ENCODE measurements at regions not wholly inside any gene's neighbourhood (a gene's known extent, or its start where the extent isn't known, plus 50 kb on each side); places are given as distances from the start of the nearest gene placed in this dataset.

DNA sequence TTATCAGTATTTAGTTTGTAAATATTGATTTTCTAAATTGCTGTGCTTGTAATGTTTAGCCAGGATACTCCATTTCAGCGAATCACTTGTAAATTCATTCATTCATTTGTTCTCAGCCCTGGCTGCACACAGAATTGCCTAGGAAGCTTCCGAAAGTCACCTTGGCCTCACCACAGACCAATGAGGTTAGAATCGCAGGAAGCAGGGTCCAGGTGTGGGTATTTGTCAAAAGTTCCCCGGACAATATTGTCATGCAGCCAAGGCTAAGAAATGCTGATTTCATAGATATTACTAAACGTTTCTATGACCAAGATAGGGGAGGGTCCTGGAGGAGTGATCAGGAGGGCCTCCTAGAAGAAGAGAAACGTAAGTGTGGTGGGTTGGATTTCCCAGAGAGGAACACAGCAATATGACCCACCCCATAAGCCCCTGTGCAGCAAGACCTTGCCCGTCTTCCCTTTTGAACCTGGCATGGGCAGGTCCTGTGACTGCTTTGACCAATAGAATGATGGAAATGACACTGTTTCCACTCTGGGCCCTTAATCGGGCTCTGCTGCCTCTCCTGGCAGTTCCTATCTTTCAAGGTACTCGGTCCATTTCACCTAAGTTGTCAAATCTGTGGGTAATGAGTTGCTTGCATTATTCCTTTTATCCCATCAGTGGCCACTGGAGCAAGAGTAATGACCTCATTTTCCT lies 238.7 kb downstream of the FOXL1 start:
- H3K27ac ChIP-seq, result no peak overlapping the region
- H3K79me2 ChIP-seq, result no peaks in the 10 kb centered on the region
- no peak overlapping the region for H3K9ac ChIP-seq
- H3K4me3 ChIP-seq (ENCODE audit: low read depth, low read length), result no peak overlapping the region
- no peaks in the 10 kb centered on the region for H3K9me3 ChIP-seq (ENCODE audit: control insufficient read depth, low read length)
- H3K36me3 ChIP-seq (ENCODE audit: control insufficient read depth, insufficient read depth, low read length), result no peaks in the 10 kb centered on the region
- H3K4me2 ChIP-seq (ENCODE audit: low read length), result no peak overlapping the region
- H2AFZ ChIP-seq, result no peak overlapping the region
- H3K27me3 ChIP-seq (ENCODE audit: control insufficient read depth, insufficient read depth, low read length), result no peaks in the 10 kb centered on the region
- no peaks in the 10 kb centered on the region for H3K4me1 ChIP-seq
- no peak for TF ChIP-seq CTCF (IDR thresholded peaks at IDR 0.05)

- no peak for TF ChIP-seq CTCF (IDR thresholded peaks at IDR 0.05)
- Histone ChIP-seq H3K4me2 (ENCODE audit: low read length) (no peak overlapping the region), H3K36me3 (ENCODE audit: control insufficient read depth, insufficient read depth, low read length) (no peaks in the 10 kb centered on the region), H3K9ac (no peak overlapping the region), H3K27me3 (ENCODE audit: control insufficient read depth, insufficient read depth, low read length) (no peaks in the 10 kb centered on the region), H3K27ac (no peak overlapping the region), H3K4me3 (ENCODE audit: low read depth, low read length) (no peak overlapping the region), H2AFZ (no peak overlapping the region), H3K79me2 (no peaks in the 10 kb centered on the region), H3K4me1 (no peaks in the 10 kb centered on the region), H3K9me3 (ENCODE audit: control insufficient read depth, low read length) (no peaks in the 10 kb centered on the region)
These were observed 240.6 kb downstream of the FOXL1 start for GRCh38 chr16:86818671-86819532.

DNA sequence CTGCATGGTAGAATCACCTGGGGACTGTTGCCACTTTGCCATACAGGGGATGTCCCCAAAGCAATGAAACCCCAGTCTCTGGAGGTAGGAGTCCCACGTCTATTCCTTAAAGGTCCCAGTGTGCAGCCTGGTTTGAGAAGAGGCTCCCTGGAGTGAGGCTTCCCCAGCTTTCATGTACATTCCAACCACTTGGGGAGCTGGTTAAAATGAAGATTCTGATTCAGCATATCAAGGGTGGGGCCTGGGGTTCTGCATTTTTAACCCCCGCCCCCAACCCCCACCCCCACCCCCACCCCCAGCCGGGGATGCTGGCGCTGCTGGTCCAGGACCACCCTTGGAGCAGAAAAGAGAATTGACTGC lies 241.2 kb downstream of the FOXL1 start:
- Histone ChIP-seq H3K4me3 (ENCODE audit: low read depth, low read length) (no peak overlapping the region), H3K9me3 (ENCODE audit: control insufficient read depth, low read length) (no peaks in the 10 kb centered on the region), H3K27me3 (ENCODE audit: control insufficient read depth, insufficient read depth, low read length) (no peaks in the 10 kb centered on the region), H3K9ac (no peak overlapping the region), H3K4me2 (ENCODE audit: low read length) (no peak overlapping the region), H3K4me1 (no peaks in the 10 kb centered on the region), H3K79me2 (no peaks in the 10 kb centered on the region), H3K36me3 (ENCODE audit: control insufficient read depth, insufficient read depth, low read length) (no peaks in the 10 kb centered on the region), H3K27ac (no peak overlapping the region), H2AFZ (no peak overlapping the region)
- TF ChIP-seq CTCF (IDR thresholded peaks at IDR 0.05), result no peak

DNA sequence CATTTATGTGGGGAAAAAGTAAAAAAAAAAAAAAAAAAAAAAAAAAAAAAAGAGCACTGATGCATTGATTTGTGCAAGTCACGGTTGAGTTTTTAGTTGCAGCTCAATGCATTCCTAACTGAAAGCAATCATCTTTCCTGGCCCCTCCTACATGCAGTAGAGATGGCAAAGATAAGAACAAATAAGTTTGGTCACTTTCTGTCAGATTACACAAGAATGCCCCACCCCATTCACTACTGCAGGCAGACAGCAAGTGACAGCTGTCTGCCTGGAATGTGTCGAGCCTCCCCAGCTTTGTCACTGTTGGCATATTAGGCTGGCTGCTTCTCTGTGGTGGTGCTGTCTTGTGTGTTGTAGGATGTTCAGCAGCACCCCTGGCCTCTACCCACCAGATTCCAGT lies 243.5 kb downstream of the FOXL1 start:
- Histone ChIP-seq H2AFZ (no peak overlapping the region), H3K4me2 (ENCODE audit: low read length) (no peak overlapping the region), H3K4me3 (ENCODE audit: low read depth, low read length) (no peak overlapping the region), H3K79me2 (no peaks in the 10 kb centered on the region), H3K27ac (no peak overlapping the region), H3K4me1 (no peaks in the 10 kb centered on the region), H3K27me3 (ENCODE audit: control insufficient read depth, insufficient read depth, low read length) (no peaks in the 10 kb centered on the region), H3K9me3 (ENCODE audit: control insufficient read depth, low read length) (no peaks in the 10 kb centered on the region), H3K9ac (no peak overlapping the region), H3K36me3 (ENCODE audit: control insufficient read depth, insufficient read depth, low read length) (no peaks in the 10 kb centered on the region)
- TF ChIP-seq CTCF (IDR thresholded peaks at IDR 0.05), result no peak
